ENCODE measurements at regions not wholly inside any gene's neighbourhood (a gene's known extent, or its start where the extent isn't known, plus 50 kb on each side); places are given as distances from the start of the nearest gene placed in this dataset.
"Not testable (repeated sequence)": the region's sequence is repeated elsewhere in the genome, so short reads cannot be mapped to it uniquely, and the experiment has no call there.

DNA sequence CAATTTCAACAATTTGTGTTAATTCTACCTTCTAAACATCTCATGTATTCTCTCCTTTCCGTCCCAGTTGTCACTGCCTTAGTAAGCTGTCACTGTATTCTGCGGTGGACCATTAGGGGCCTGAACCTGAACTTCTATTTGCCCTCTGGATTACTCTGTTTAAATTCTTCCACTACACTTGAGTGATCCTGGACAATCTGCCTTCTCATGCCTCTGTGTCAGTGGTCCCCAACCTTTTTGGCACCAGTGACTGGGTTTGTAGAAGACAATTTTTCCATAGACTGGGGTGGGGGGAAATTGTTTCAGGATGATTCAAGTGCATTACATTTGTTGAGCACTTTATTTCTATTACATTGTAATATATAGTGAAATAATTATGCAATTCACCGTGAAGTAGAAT is 1157.6 kb upstream of the SEMA6A start:
- Mint-ChIP-seq H3K4me3 (no peak overlapping the region), H3K27me3 (no peaks in the 10 kb centered on the region), H3K27ac (no peak overlapping the region), H3K36me3 (ENCODE audit: low read depth) (no peaks in the 10 kb centered on the region), H3K9me3 (peaks cover 3% of the 10 kb centered on the region), H3K4me1 (ENCODE audit: low read depth) (no peaks in the 10 kb centered on the region)
- intact Hi-C loops (cut with micrococcal nuclease), result no loop called here
- ChIA-PET CTCF (no interaction called here), POLR2A (no interaction called here)
- TF ChIP-seq, protein P1, sequence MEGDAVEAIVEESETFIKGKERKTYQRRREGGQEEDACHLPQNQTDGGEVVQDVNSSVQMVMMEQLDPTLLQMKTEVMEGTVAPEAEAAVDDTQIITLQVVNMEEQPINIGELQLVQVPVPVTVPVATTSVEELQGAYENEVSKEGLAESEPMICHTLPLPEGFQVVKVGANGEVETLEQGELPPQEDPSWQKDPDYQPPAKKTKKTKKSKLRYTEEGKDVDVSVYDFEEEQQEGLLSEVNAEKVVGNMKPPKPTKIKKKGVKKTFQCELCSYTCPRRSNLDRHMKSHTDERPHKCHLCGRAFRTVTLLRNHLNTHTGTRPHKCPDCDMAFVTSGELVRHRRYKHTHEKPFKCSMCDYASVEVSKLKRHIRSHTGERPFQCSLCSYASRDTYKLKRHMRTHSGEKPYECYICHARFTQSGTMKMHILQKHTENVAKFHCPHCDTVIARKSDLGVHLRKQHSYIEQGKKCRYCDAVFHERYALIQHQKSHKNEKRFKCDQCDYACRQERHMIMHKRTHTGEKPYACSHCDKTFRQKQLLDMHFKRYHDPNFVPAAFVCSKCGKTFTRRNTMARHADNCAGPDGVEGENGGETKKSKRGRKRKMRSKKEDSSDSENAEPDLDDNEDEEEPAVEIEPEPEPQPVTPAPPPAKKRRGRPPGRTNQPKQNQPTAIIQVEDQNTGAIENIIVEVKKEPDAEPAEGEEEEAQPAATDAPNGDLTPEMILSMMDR (IDR thresholded peaks at IDR 0.05), result no peak
- DNase-seq (no peak), ATAC-seq (no peak)

DNA sequence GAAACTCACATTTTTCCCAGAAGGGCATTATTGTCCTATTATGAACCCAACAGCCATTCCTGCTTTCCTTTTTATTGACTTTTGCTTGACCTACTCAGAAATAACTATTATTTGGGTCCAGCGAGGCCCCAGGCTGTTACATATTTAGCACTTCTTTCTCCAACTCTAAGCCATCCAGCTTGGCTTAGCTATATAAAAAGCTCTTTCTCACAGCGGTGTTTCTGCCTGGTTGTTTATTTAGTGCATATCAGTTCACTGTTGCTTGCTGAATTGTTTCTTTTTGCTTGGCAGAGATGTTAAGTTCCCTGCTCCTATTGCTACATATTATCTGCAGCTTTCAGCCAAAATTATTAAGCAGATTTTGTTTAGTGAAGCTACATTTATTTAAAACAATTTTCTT is 1156.8 kb upstream of the SEMA6A start:
- ChIA-PET POLR2A (no interaction called here), CTCF (no interaction called here)
- no peak for ATAC-seq
- Mint-ChIP-seq H3K4me1 (ENCODE audit: low read depth) (no peaks in the 10 kb centered on the region), H3K27ac (no peak overlapping the region), H3K4me3 (no peak overlapping the region), H3K27me3 (no peaks in the 10 kb centered on the region), H3K36me3 (ENCODE audit: low read depth) (no peaks in the 10 kb centered on the region), H3K9me3 (peaks cover 3% of the 10 kb centered on the region)
- DNase-seq, result no peak
- intact Hi-C loops (cut with micrococcal nuclease), result no loop called here
- TF ChIP-seq, protein P1 (IDR thresholded peaks at IDR 0.05), result no peak

GRCh38 chr5:117720784-117721183 is 1146.2 kb upstream of the SEMA6A start:
- DNase-seq; intact Hi-C loops (cut with micrococcal nuclease); H3K4me3 Mint-ChIP-seq; H3K27me3 Mint-ChIP-seq; H3K36me3 Mint-ChIP-seq (ENCODE audit: low read depth); H3K4me1 Mint-ChIP-seq (ENCODE audit: low read depth); H3K27ac Mint-ChIP-seq; CTCF ChIA-PET; ATAC-seq; POLR2A ChIA-PET: not testable (repeated sequence)
- peaks cover 21% of the 10 kb centered on the region for H3K9me3 Mint-ChIP-seq

- POLR2A ChIA-PET, result no interaction called here
- H3K9me3 Mint-ChIP-seq, result peaks cover 26% of the 10 kb centered on the region
- H3K4me3 Mint-ChIP-seq, result no peak overlapping the region
- TF ChIP-seq, protein P1 (IDR thresholded peaks at IDR 0.05), result no peak
- H3K4me1 Mint-ChIP-seq (ENCODE audit: low read depth), result no peaks in the 10 kb centered on the region
- H3K27me3 Mint-ChIP-seq, result no peaks in the 10 kb centered on the region
- DNase-seq (no peak), ATAC-seq (no peak)
- intact Hi-C loops (cut with micrococcal nuclease), result no loop called here
- H3K27ac Mint-ChIP-seq, result no peak overlapping the region
- CTCF ChIA-PET, result no interaction called here
- no peaks in the 10 kb centered on the region for H3K36me3 Mint-ChIP-seq (ENCODE audit: low read depth)
These were observed 1144.8 kb upstream of the SEMA6A start for GRCh38 chr5:117719413-117719812.

DNA sequence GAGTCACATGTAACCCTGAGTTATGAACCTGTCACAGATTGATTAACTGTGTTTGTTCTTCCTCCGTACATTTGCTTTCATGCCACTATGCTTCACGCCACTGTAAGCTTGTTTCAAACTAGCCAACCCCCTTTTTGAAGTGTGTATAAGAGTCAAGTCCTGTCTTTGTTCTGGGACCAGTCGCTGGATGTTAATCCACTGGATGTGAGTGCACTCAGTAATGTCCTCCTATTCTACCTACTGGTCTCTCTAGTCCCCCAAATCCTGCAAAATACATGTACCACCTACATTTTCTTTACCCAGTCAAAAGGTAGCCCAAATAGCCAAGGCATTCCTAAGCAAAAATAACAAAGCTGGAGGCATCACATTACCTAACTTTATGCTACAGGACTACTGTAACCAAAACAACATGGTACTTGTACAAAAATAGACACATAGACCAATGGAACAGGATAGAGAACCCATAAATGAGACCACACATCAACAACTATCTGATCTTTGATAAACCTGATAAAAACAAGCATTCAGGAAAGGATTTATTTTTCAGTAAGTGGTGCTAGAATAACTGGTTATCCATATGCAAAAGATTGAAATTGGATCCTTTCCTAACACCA is 1139.1 kb upstream of the SEMA6A start:
- H3K4me3 Mint-ChIP-seq, result no peak overlapping the region
- ChIA-PET POLR2A (no interaction called here), CTCF (no interaction called here)
- intact Hi-C loops (cut with micrococcal nuclease), result no loop called here
- no peak for ATAC-seq
- peaks cover 29% of the 10 kb centered on the region for H3K9me3 Mint-ChIP-seq
- no peak overlapping the region for H3K27ac Mint-ChIP-seq
- H3K27me3 Mint-ChIP-seq, result no peaks in the 10 kb centered on the region
- no peak for DNase-seq
- H3K4me1 Mint-ChIP-seq (ENCODE audit: low read depth), result no peaks in the 10 kb centered on the region
- no peaks in the 10 kb centered on the region for H3K36me3 Mint-ChIP-seq (ENCODE audit: low read depth)
- TF ChIP-seq, protein P1 (IDR thresholded peaks at IDR 0.05), result no peak

DNA sequence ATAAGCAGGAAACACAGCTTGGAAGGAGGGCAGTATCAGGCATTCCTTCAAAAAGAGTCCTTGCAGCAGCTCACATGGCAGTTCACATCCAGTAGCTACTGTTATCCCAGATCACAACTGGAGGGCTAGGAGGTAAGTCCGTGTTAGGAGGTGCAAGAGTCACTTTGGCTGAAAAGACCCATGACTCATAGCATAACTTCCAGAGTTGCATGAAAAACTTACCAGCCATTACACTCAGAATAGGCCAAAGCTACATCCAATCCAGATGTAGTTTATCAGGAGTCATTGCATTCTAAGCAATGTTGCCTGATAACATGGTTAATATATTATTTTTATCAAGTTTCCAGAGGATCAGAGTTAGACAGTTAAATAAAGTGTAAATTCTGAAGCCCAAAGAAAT is 1126.4 kb upstream of the SEMA6A start:
- no peak for ATAC-seq
- Mint-ChIP-seq H3K4me1 (ENCODE audit: low read depth) (no peaks in the 10 kb centered on the region), H3K27ac (no peak overlapping the region), H3K4me3 (no peak overlapping the region), H3K36me3 (ENCODE audit: low read depth) (no peaks in the 10 kb centered on the region), H3K27me3 (no peaks in the 10 kb centered on the region), H3K9me3 (no peaks in the 10 kb centered on the region)
- no peak for DNase-seq
- CTCF ChIA-PET, result no interaction called here
- TF ChIP-seq, protein P1 (IDR thresholded peaks at IDR 0.05), result no peak
- POLR2A ChIA-PET, result no interaction called here
- intact Hi-C loops (cut with micrococcal nuclease), result no loop called here
